Bronchial epithelial cell (primary cell): ENCODE measurements at regions not wholly inside any gene's neighbourhood (a gene's known extent, or its start where the extent isn't known, plus 50 kb on each side); places are given as distances from the start of the nearest gene placed in this dataset.
"Not testable (repeated sequence)": the region's sequence is repeated elsewhere in the genome, so short reads cannot be mapped to it uniquely, and the experiment has no call there.

Experiments used
- DNase-seq: peaks from one replicate; pipeline ENCODE4 v3.0.0-alpha.2; 2010; ENCODE audit warnings: low read depth
- FAIRE-seq: peaks from 2 replicates; lab custom pipeline; 2011; peaks lifted over from hg19 to GRCh38; lab: Jason Lieb, UNC
- H3K27me3 ChIP-seq: 2 replicates; pipeline ENCODE4 v1.5.1; 2011; ENCODE audit warnings: low read length; ENCODE audit not compliant: control insufficient read depth, insufficient read depth
- H3K36me3 ChIP-seq: 2 replicates; pipeline ENCODE4 v1.5.1; 2011; ENCODE audit warnings: low read length; ENCODE audit not compliant: control insufficient read depth, insufficient read depth
- H3K4me3 ChIP-seq: 2 replicates; pipeline ENCODE4 v1.5.1; 2011; ENCODE audit warnings: mild to moderate bottlenecking, low read depth, low read length, control low read depth
- CTCF ChIP-seq: IDR thresholded peaks from 2 replicates; pipeline ENCODE4 v1.5.1; 2011; ENCODE audit warnings: mild to moderate bottlenecking, moderate library complexity, low read length, control low read depth, inconsistent platforms; ENCODE audit not compliant: insufficient read depth, severe bottlenecking

- Histone ChIP-seq H3K36me3 (no peaks in the 10 kb centered on the region), H3K27me3 (no peaks in the 10 kb centered on the region), H3K4me3 (no peak overlapping the region)
- DNase-seq, result no peak
- no peak for TF ChIP-seq CTCF
- FAIRE-seq, result no peak
These were observed 68.5 kb upstream of the NAA35 start for GRCh38 chr9:85872463-85872862.

- no peaks in the 10 kb centered on the region for H3K36me3 ChIP-seq
- H3K4me3 ChIP-seq, result no peak overlapping the region
- H3K27me3 ChIP-seq, result no peaks in the 10 kb centered on the region
- FAIRE-seq, result no peak
- DNase-seq, result no peak
- no peak for TF ChIP-seq CTCF
These were observed 64.3 kb upstream of the NAA35 start for GRCh38 chr9:85876628-85877027.

- DNase-seq, H3K36me3 ChIP-seq, H3K4me3 ChIP-seq, H3K27me3 ChIP-seq, FAIRE-seq: not testable (repeated sequence)
These were observed 61.9 kb upstream of the NAA35 start for GRCh38 chr9:85878872-85879597.

- H3K27me3 ChIP-seq, DNase-seq, H3K36me3 ChIP-seq, FAIRE-seq, H3K4me3 ChIP-seq: not testable (repeated sequence)
These were observed 60.4 kb upstream of the NAA35 start for GRCh38 chr9:85880507-85880906.

GRCh38 chr9:85884256-85884655, 56.7 kb upstream of the NAA35 start:
- FAIRE-seq, result no peak
- H3K36me3 ChIP-seq, result no peaks in the 10 kb centered on the region
- no peak for DNase-seq
- H3K27me3 ChIP-seq, result no peaks in the 10 kb centered on the region
- no peak overlapping the region for H3K4me3 ChIP-seq
- no peak for TF ChIP-seq CTCF

GRCh38 chr9:85890962-85891361, 50.0 kb upstream of the NAA35 start:
- FAIRE-seq, result no peak
- TF ChIP-seq CTCF, result no peak
- Histone ChIP-seq H3K4me3 (no peak overlapping the region), H3K36me3 (no peaks in the 10 kb centered on the region), H3K27me3 (no peaks in the 10 kb centered on the region)
- no peak for DNase-seq
